GM18519 (cell line): ENCODE measurements at regions not wholly inside any gene's neighbourhood (a gene's known extent, or its start where the extent isn't known, plus 50 kb on each side); places are given as distances from the start of the nearest gene placed in this dataset.

Experiments
- ATAC-seq: cut with Tn5 transposase; IDR thresholded peaks from one replicate; pipeline ENCODE4 v1.9.1; 2021; ENCODE audit warnings: mild to moderate bottlenecking, moderate library complexity; ENCODE audit not compliant: unreplicated experiment, low FRiP score

DNA sequence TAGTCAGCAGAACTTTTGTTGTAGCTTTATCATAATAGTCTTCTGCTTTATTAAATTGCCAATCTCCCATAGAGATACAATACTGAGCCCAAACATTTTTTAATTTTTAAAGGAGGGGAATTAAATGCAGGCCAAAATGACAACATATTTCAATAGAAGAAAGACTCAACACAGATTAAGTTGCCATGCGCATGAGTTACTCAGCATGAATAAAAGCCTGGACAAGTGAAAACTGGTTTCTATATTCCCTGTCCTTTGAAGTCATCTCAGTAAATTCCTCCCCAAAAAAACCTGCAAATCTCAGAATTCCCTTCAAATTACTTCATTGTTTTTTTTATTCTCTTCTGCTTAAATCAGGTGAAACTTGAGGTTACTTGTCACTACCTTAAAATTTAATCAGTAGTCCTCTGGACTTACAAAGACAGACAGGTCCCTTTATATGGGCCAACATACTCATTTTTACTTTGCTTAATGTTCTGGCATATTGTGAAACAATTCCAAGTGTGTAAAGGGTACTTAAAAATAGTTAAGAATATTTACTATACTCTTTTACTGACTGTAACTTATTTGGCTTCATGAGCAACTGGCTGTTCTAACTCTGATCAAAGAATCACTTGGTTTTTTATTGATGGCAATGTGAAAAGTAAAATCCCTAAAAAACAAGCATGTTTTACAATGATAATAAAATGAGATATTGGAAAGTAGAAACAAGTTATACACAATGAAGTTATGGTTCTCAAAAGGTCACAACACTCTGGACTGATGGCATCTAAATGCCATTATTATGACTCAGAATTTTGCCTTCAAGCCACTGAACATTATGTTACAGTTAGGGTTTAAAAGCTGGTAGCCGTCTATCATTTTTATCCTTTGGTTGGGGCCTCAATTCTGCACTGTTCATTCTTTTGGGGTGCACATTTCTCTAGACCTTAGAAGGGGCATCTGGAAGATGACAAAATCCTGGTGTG lies 49.9 kb upstream of the COL21A1 start:
- no peak for ATAC-seq
